T-cell (primary cell): ENCODE measurements at regions not wholly inside any gene's neighbourhood (a gene's known extent, or its start where the extent isn't known, plus 50 kb on each side); places are given as distances from the start of the nearest gene placed in this dataset.
A peak's percentile ranks its signal among the peaks of the same experiment; 100 is the strongest.

Experiments used
- ATAC-seq, 4 experiments: fragments of 200-7000 bp in 3 of 4; fragments of 150-1000 bp in 1 of 4; cut with Tn5 transposase; replicated peaks in 1 of 4; 1 replicate in 3 of 4; 2 replicates in 1 of 4; pipeline ENCODE4 v1.10.0; 2021; ENCODE audit warnings: moderate library complexity in 3 of 4, mild to moderate bottlenecking in 2 of 4, moderate number of reproducible peaks in 1 of 4
- CTCF ChIA-PET, 2 donors: fragments of 300-600 bp; sonication (Branson Sonifier 250); formaldehyde crosslinking; loops; one replicate each; lab custom pipeline; 2022; ENCODE audit warnings: antibody characterized with exemption in 2 of 2; lab: Charles Lee
- POLR2A ChIA-PET, 2 donors: fragments of 300-600 bp; sonication (Branson Sonifier 250); formaldehyde crosslinking; loops; one replicate each; lab custom pipeline; 2022; ENCODE audit warnings: antibody characterized with exemption in 2 of 2; lab: Charles Lee
- DNase-seq, 35 experiments: peaks; one replicate each; pipeline versions ENCODE4 v3.0.0 to v3.0.0-alpha.2; 2013 to 2023
- H3K27ac ChIP-seq: one replicate; pipeline ENCODE4 v1.5.1; 2013; ENCODE audit warnings: low read length
- H3K27me3 ChIP-seq, 2 experiments: replicated peaks in 1 of 2; 1 replicate in 1 of 2; 2 replicates in 1 of 2; pipeline versions ENCODE4 v1.6.1 to v1.7.0; 2013; ENCODE audit warnings: low read length in 1 of 2, mixed read lengths in 1 of 2; ENCODE audit not compliant: control insufficient read depth in 2 of 2, insufficient read depth in 2 of 2; ENCODE audit errors: extremely low read depth in 1 of 2
- H3K36me3 ChIP-seq, 2 donors: 1 replicate in 1 of 2; 2 replicates in 1 of 2; pipeline versions ENCODE4 v1.6.1 to v1.7.0; 2013; ENCODE audit warnings: low read length in 1 of 2; ENCODE audit not compliant: control insufficient read depth in 2 of 2, insufficient read depth in 1 of 2; ENCODE audit errors: extremely low read depth in 1 of 2
- H3K4me1 ChIP-seq, 2 experiments: 1 replicate in 1 of 2; 2 replicates in 1 of 2; pipeline versions ENCODE4 v1.6.1 to v1.7.0; 2013; ENCODE audit warnings: low read length in 2 of 2, mixed read lengths in 1 of 2; ENCODE audit not compliant: insufficient read depth in 2 of 2, control insufficient read depth in 1 of 2; ENCODE audit errors: extremely low read depth in 1 of 2
- H3K4me3 ChIP-seq, 2 donors: 1 replicate in 1 of 2; 2 replicates in 1 of 2; pipeline versions ENCODE4 v1.5.1 to v1.7.0; 2013; ENCODE audit warnings: mild to moderate bottlenecking in 2 of 2, low read length in 1 of 2, moderate library complexity in 1 of 2; ENCODE audit not compliant: control insufficient read depth in 1 of 2; ENCODE audit errors: extremely low read depth in 1 of 2
- H3K9me3 ChIP-seq: 2 replicates; pipeline ENCODE4 v1.7.0; 2013
- H3K27ac Mint-ChIP-seq, 2 donors: one replicate each; pipeline ENCODE4 v1.8.0; 2020 to 2021; ENCODE audit warnings: mild to moderate bottlenecking in 2 of 2, mixed read lengths in 2 of 2
- H3K27me3 Mint-ChIP-seq, 2 donors: one replicate each; pipeline ENCODE4 v1.8.0; 2021 to 2022; ENCODE audit warnings: mixed read lengths in 2 of 2
- H3K36me3 Mint-ChIP-seq: one replicate; pipeline ENCODE4 v1.8.0; 2021; ENCODE audit warnings: mixed read lengths
- H3K4me1 Mint-ChIP-seq, 3 donors: one replicate each; pipeline ENCODE4 v1.8.0; 2020 to 2022; ENCODE audit warnings: mixed read lengths in 3 of 3, mild to moderate bottlenecking in 1 of 3
- H3K4me3 Mint-ChIP-seq, 3 donors: one replicate each; pipeline ENCODE4 v1.8.0; 2020 to 2022; ENCODE audit warnings: mild to moderate bottlenecking in 3 of 3, mixed read lengths in 3 of 3, moderate library complexity in 3 of 3
- H3K9me3 Mint-ChIP-seq, 3 donors: one replicate each; pipeline ENCODE4 v1.8.0; 2020 to 2022; ENCODE audit warnings: mixed read lengths in 3 of 3
- WGBS: methylation state at CpG from one replicate; pipeline ENCODE4 v1.1.5; 2013; ENCODE audit warnings: missing lambda C conversion rate; ENCODE audit not compliant: insufficient coverage; 5-methylcytosine and 5-hydroxymethylcytosine counted together

DNA sequence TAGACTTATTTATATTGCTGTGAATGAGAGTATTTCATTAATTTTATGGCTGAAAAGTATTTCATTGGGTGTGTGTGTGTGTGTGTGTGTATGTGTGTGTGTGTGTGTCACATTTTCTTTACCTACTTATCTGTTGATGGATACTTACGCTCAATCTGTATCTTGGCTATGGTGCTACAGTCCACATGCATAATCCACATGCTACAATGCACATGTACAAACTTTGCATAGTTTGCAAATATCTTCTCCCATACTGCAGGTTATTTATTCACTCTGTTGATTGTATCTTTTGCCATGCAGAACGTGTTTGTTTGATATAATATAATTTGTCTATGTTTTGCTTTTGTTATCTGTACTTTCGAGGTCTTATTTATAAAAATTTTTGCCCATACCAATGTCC is 167.8 kb downstream of the RAB28 start:
- Histone ChIP-seq H3K27me3 (no peaks in the 10 kb centered on the region), H3K36me3 (no peaks in the 10 kb centered on the region), H3K4me1 (no peaks in the 10 kb centered on the region), H3K4me3 (no peak overlapping the region), H3K9me3 (no peaks in the 10 kb centered on the region), H3K27ac (no peak overlapping the region)
- no peaks in the 10 kb centered on the region for H3K9me3 Mint-ChIP-seq
- no peak for DNase-seq
- no peaks in the 10 kb centered on the region for H3K4me1 Mint-ChIP-seq
- no peak for ATAC-seq
- no CpG with 5 or more reads among the region's 3 CpGs for WGBS
- no peak overlapping the region for H3K4me3 Mint-ChIP-seq
- no peak overlapping the region for H3K27ac Mint-ChIP-seq
- no peaks in the 10 kb centered on the region for H3K27me3 Mint-ChIP-seq
- peaks cover 4% of the 10 kb centered on the region for H3K36me3 Mint-ChIP-seq
- ChIA-PET CTCF (no interaction called here), POLR2A (no interaction called here)

DNA sequence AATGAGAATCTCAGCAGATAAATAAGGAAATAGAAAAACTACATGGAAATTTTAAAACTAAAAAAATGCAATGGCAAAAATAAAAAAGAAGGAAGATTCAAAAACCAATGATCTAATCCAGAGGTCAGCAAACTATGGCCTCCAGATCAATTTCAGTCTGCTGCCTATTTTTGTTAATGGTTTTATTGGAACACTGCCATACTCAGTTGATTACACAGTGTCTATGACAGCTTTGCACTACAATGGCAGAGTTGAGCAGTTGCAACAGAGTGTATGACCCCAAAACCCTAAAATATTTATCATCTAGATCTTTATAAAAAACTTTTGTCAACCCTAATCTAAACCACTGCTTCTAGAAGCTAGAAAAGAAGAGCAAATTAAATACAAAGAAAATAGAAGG is 170.3 kb downstream of the RAB28 start:
- Mint-ChIP-seq H3K4me3 (no peak overlapping the region), H3K27ac (no peak overlapping the region), H3K36me3 (peaks cover 14% of the 10 kb centered on the region), H3K4me1 (no peaks in the 10 kb centered on the region), H3K9me3 (no peaks in the 10 kb centered on the region), H3K27me3 (no peaks in the 10 kb centered on the region)
- POLR2A ChIA-PET = interaction anchor here in 1 of 2 donors (0.6 kb wide), 1 partner anchor 50 kb away, joined by 4 read pairs; no protein-coding TSS in a partner anchor
- H3K4me3 ChIP-seq = no peak overlapping the region
- no peaks in the 10 kb centered on the region for H3K4me1 ChIP-seq
- no peaks in the 10 kb centered on the region for H3K9me3 ChIP-seq
- H3K36me3 ChIP-seq = no peaks in the 10 kb centered on the region
- H3K27me3 ChIP-seq = no peaks in the 10 kb centered on the region
- no peak for ATAC-seq
- CTCF ChIA-PET = no interaction called here
- H3K27ac ChIP-seq = no peak overlapping the region
- DNase-seq = no peak

DNA sequence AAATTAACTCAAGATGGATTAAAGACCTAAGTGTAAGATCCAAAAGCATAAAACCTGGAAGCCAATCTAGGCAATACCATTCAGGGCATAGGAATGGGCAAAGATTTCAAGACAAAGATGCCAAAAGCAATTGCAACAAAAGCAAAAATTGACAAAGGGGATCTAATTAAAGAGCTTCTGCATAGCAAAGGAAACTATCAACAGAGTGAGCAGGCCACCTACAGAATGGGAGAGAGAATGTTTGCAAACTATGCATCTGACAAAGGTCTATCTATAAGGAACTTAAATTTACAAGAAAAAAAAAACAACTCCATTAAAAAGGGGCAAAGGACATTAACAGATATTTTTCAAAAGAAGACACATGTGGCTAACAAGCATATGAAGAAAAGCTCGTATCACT is 171.9 kb downstream of the RAB28 start:
- no peaks in the 10 kb centered on the region for H3K36me3 ChIP-seq

DNA sequence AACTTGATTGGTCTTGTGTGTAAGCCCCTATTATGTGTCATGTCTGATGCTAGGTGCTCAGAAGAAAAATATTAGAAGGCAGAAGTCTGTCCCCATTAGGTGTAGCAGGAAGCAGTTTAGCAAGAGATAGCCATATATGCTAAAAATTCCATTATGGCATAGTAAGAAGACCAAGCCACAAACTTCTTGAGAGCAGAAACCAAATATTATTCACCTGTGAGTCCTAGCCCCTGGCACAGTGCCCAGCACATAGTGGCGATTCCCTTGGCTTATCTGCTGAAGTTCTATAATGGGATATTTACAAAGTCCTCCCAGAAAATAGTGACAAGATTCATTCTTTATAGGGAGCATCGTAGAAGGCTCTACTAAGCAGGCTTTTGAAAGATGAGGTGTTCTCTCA is 174.4 kb downstream of the RAB28 start:
- Histone ChIP-seq H3K36me3 (no peaks in the 10 kb centered on the region), H3K9me3 (no peaks in the 10 kb centered on the region), H3K4me3 (no peak overlapping the region), H3K4me1 (no peaks in the 10 kb centered on the region), H3K27ac (no peak overlapping the region), H3K27me3 (no peaks in the 10 kb centered on the region)
- Mint-ChIP-seq H3K4me1 (no peaks in the 10 kb centered on the region), H3K27ac (no peak overlapping the region), H3K36me3 (peaks cover 27% of the 10 kb centered on the region), H3K9me3 (peaks cover 0 to 6% (median 5%) of the 10 kb centered on the region in 3 donors), H3K27me3 (no peaks in the 10 kb centered on the region), H3K4me3 (no peak overlapping the region)
- ATAC-seq (no peak), DNase-seq (no peak)
- WGBS = 100% methylated on average over 1 of the region's 2 CpGs
- CTCF ChIA-PET = no interaction called here
- POLR2A ChIA-PET = no interaction called here

More for the DNA sequence above, 171.9 kb downstream of the RAB28 start:
- H3K4me3 ChIP-seq = no peak overlapping the region
- Mint-ChIP-seq H3K4me1 (no peaks in the 10 kb centered on the region), H3K27ac (no peak overlapping the region), H3K27me3 (no peaks in the 10 kb centered on the region), H3K36me3 (peaks cover 18% of the 10 kb centered on the region), H3K4me3 (no peak overlapping the region), H3K9me3 (no peaks in the 10 kb centered on the region)
- H3K27me3 ChIP-seq = no peaks in the 10 kb centered on the region
- DNase-seq (no peak), ATAC-seq (no peak)
- POLR2A ChIA-PET = no interaction called here
- H3K4me1 ChIP-seq = no peaks in the 10 kb centered on the region
- H3K27ac ChIP-seq = no peak overlapping the region
- no peaks in the 10 kb centered on the region for H3K9me3 ChIP-seq
- CTCF ChIA-PET = no interaction called here
- WGBS = no CpG with 5 or more reads among the region's 1 CpG

DNA sequence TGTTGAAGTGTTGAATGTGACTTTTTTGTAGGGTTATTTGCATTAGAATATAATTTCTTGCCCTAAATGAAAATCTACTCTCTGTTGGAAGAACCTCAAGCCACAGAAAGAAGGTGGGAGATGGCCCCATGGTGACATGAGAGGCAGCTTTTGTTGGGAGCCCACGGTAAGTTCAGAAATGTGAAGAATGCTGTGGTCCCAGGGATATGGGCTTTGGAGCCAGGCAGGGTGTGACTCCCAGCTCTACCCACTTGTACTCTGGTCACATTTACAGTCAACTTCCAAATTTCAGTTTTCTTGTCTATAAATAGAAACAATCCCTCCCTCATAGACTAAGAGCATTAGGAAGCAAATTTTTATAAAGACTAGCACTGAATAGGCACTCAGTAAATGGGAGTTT is 177.8 kb downstream of the RAB28 start:
- Histone ChIP-seq H3K9me3 (no peaks in the 10 kb centered on the region), H3K27me3 (no peaks in the 10 kb centered on the region), H3K4me3 (no peak overlapping the region), H3K27ac (no peak overlapping the region), H3K36me3 (no peaks in the 10 kb centered on the region), H3K4me1 (no peaks in the 10 kb centered on the region)
- ATAC-seq = no peak
- no CpG with 5 or more reads among the region's 1 CpG for WGBS
- DNase-seq = no peak
- H3K27me3 Mint-ChIP-seq = no peaks in the 10 kb centered on the region
- H3K36me3 Mint-ChIP-seq = peaks cover 35% of the 10 kb centered on the region
- H3K9me3 Mint-ChIP-seq = peaks cover 4 to 10% (median 9%) of the 10 kb centered on the region in 3 donors
- ChIA-PET POLR2A (no interaction called here), CTCF (no interaction called here)
- no peak overlapping the region for H3K27ac Mint-ChIP-seq
- no peak overlapping the region for H3K4me3 Mint-ChIP-seq
- H3K4me1 Mint-ChIP-seq = no peaks in the 10 kb centered on the region

DNA sequence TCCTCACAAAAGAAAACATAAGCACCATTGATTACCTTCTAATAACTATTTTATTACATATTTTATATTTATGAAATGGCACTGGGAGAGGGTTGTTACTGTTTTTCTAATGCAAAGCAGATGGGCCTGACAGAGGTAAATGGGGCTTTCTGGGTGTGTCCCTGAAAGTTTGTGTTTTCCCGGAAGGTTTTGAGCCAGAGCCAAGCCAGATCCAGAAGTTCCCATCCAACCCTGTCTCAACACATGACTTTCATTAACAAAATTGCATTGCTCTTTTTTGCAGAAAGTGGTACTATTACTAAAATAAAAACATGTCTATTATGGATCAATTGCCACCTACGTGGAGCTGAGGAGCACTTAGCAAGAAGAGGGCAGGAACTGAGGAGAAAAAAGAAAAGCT is 181.3 kb downstream of the RAB28 start:
- Histone ChIP-seq H3K9me3 (no peaks in the 10 kb centered on the region), H3K4me3 (no peak overlapping the region), H3K4me1 (no peaks in the 10 kb centered on the region), H3K27me3 (no peaks in the 10 kb centered on the region), H3K36me3 (peaks cover 0 to 3% of the 10 kb centered on the region in 2 donors), H3K27ac (no peak overlapping the region)
- Mint-ChIP-seq H3K27ac (no peak overlapping the region), H3K9me3 (peaks cover 29 to 38% (median 30%) of the 10 kb centered on the region in 3 donors), H3K4me1 (no peaks in the 10 kb centered on the region), H3K4me3 (no peak overlapping the region), H3K27me3 (no peaks in the 10 kb centered on the region), H3K36me3 (peaks cover 55% of the 10 kb centered on the region)
- ATAC-seq (no peak), DNase-seq (no peak)
- WGBS = no CpG with 5 or more reads among the region's 2 CpGs
- ChIA-PET POLR2A (no interaction called here), CTCF (no interaction called here)

DNA sequence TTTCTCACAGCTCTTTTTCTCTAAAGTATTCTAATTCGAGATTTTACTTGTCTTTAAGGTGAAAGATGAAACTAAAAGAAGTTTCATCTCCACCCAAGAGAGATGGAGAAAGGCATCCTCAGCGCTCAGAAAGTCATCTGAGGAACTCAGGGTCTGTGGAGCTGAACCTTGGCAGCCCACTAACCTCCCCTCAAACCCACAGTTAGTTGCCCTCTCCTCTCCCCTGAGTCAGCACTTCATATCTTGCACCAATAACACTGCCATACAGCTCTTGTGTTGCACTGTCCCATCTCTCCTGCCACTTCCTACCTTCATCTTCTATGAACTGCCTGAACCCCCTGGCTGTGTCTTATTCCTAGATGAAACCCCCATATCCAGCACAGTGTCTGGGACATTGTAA is 184.8 kb downstream of the RAB28 start:
- peaks cover 56% of the 10 kb centered on the region for H3K36me3 Mint-ChIP-seq
- H3K27me3 Mint-ChIP-seq = no peaks in the 10 kb centered on the region
- H3K4me1 ChIP-seq = no peaks in the 10 kb centered on the region
- no peaks in the 10 kb centered on the region for H3K27me3 ChIP-seq
- peaks cover 28 to 44% (median 32%) of the 10 kb centered on the region in 3 donors for H3K9me3 Mint-ChIP-seq
- H3K27ac ChIP-seq = no peak overlapping the region
- H3K4me3 ChIP-seq = peak overlapping the region in 1 of 2 donors; percentile 7
- ATAC-seq (no peak), DNase-seq (no peak)
- no peaks in the 10 kb centered on the region for H3K9me3 ChIP-seq
- no peaks in the 10 kb centered on the region for H3K4me1 Mint-ChIP-seq
- no peak overlapping the region for H3K4me3 Mint-ChIP-seq
- H3K27ac Mint-ChIP-seq = no peak overlapping the region
- ChIA-PET POLR2A (no interaction called here), CTCF (no interaction called here)
- H3K36me3 ChIP-seq = peaks cover 0 to 3% of the 10 kb centered on the region in 2 donors
- WGBS = 57% methylated on average over 1 of the region's 2 CpGs
